Tongue (tissue), 1 donor: ENCODE measurements at regions not wholly inside any gene's neighbourhood (a gene's known extent, or its start where the extent isn't known, plus 50 kb on each side); places are given as distances from the start of the nearest gene placed in this dataset.
"Not testable (repeated sequence)": the region's sequence is repeated elsewhere in the genome, so short reads cannot be mapped to it uniquely, and the experiment has no call there.

ENCODE experiments used
- DNase-seq: peaks from one replicate; pipeline ENCODE4 v3.0.0-alpha.2; 2015

DNA sequence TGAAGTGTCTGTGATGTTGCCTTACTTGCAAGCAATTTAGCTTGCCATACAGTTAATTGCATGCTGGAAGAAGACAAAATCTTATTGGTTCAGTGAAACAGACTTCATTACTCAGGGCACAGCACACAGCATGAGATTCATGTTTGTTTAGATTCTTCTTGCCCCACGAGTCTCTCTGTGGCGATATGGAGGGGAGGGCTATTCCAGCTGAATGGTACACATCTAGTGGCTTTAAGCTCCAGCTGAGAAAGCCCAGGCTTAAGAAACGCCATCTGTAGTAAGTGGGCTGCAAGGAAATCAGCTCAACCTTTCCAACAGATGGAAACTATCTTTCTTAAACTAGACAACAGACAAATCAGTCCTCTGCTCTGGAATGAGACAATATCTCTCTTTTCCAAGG lies 1022.0 kb downstream of the NCAM2 start:
- peak; percentile 0 for DNase-seq

DNA sequence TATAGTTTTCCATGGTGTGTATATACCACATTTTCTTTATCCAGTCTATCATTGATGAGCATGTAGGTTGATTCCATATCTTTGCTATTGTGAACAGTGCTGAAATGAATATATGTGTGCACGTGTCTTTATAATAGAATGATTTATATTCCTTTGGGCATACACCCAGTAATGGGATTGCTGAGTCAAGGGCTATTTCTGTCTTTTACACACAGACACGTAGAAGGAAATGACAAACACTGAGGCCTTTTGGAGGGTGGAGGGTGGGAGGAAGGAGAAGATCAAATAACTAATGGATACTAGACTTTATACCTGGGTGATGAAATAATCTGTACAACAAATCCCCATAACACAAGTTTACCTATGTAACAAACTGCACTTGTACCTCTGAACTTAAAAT lies 1025.7 kb downstream of the NCAM2 start:
- DNase-seq, result not testable (repeated sequence)

DNA sequence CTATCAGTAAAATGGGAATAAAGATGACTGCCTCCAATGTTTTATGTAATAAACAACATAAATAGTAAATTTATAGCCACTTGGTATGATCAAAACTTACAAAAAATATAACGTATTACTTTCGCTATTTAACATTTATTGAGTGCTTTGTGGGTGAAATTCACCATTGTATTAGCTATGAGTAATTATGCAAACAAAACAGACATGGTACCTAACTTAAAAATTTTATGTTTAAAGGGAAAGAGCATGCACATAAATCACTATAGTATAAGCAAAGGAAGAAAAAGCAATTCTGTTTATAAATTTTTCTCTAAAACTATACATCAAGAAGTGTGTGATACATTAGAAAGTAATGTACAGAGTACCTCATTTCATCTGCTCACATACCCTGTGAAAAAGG lies 1046.2 kb downstream of the NCAM2 start:
- DNase-seq, result no peak

DNA sequence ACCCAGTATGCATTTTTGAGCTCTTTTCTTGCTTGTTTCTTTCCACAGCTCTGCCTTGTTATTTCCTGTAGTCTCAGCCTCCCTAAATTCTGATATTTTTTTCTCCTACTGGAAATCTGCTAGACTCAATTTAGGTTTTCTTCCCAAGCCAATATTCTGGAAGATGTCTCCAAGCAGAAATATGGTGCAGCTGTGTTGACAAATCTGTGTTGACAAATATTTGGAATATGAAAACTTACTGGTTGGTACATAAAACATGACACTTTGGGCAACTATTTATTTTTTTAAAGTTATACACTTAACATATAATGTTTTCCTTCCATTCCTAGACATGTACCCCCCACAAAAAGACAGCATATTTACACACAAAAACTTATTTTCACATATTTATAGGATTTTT lies 1048.4 kb downstream of the NCAM2 start:
- no peak for DNase-seq

DNA sequence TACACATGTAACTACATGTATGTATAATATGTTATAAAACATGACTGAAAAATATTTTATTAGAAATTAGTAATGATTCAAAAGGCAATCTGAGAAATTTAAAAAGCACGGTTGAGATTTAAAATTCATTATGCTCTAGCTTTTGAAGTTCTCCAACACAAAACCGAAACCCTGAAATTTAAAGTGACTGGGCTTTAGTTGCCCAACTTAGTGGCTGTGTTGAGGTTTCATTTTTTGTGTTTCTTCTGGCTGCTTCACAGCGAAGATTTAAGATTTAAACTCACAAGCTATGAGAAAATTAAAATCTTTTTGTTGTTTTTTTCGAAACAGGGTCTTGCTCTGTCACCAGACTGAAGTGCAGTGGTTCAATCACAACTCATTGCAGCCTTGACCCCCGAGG lies 1058.7 kb downstream of the NCAM2 start:
- DNase-seq, result no peak

DNA sequence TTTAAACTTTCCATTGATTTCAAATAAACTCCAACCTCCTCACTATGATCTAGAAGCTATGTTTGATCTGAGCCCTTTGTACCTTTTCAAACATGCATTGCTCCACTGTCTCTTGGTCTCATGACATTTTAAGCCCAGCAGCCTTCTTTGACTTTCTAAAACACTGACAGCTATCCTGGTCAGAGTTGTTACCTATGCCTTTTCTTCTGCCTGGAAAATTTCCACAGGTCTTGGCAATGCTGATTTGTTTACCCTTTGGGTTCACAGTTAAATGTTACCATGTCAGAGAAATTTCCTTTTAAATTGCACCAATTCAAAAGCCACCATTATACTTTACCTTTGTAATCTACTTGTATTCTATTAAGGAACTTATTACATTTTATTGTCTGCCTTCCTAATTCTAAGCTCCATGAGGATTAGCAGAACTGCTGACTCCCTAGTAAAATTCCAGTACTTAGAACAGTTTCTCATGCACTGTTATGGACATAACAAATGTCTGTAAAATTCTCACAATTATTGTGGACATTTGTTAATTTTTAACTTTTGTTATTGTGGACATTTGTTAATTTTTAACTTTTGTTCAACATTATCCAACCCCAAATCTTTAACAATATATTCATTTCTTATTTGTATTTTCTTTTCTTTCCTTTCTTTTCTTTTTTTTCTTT lies 1064.4 kb downstream of the NCAM2 start:
- no peak for DNase-seq

DNA sequence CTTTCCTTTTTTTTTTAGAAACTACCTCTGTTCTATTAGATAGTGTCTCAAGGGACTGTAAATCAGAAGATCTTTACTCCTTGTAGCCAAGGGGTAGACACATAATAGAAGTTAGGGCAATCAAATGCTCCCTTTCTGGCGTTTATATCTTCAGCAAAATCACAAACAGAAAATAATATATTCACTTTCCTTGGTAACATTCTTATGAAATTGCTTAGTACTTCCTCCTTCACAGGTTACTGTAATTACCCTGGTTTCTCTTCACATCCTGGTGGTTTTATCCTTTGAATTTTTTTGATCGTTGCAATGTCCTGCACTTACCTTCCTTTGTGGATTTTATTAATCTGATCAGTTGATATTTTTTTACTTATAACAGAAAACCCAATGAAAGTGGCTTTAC lies 1064.9 kb downstream of the NCAM2 start:
- no peak for DNase-seq

DNA sequence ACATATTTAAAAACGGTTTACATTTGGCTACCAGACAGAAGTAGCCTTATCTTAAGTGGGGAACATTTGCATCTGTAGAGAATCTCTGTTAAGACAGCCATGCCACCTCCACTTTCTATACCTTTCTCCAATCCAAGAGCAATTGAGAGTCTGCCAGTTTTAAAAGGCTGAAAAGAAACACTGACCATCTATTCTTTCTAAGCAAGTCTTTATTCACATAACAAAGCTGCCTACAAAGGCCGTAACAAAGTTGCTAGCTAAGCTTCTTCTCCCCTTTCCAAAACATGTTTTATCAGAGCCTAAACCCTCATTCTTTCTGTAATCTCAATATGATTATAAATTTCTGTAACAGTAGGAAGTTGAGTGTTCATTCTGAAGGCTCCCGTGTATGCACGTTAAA lies 1078.3 kb downstream of the NCAM2 start:
- no peak for DNase-seq

DNA sequence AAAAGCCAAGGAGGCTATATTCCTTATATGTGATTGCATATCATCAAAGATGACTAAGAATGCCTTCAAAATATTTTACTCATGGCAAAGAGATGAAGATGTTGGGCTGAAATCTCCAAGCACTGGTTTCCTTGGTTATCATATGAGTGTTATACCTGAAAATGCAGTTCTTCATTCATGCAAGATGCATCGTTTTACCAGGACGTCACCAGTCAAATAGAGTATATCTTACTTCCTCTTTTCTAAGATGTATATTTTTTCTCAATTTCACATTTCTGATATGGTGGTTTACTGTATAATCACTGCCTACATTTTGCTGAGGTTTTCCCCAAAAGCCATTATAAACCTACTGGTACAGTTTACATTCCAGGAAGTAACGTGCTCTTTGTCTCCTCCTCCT lies 1085.7 kb downstream of the NCAM2 start:
- DNase-seq, result no peak

DNA sequence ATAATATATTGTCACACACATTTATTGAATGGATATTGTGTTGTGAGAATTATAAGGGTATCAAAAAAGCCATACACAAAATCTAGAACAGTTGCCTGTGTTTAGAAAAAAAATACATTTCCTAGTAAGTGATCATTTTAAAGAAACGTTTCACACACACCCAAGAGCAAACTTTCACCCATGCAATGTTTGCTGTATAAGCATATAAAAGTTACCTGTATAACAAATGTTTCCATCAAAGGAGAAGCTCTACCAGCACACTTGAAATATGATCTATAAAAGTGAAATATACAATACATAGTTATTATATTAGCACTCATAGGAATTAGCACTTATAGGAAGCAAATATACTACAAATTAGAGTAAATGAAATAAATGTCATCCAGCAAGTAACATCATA lies 1098.1 kb downstream of the NCAM2 start:
- DNase-seq, result no peak

DNA sequence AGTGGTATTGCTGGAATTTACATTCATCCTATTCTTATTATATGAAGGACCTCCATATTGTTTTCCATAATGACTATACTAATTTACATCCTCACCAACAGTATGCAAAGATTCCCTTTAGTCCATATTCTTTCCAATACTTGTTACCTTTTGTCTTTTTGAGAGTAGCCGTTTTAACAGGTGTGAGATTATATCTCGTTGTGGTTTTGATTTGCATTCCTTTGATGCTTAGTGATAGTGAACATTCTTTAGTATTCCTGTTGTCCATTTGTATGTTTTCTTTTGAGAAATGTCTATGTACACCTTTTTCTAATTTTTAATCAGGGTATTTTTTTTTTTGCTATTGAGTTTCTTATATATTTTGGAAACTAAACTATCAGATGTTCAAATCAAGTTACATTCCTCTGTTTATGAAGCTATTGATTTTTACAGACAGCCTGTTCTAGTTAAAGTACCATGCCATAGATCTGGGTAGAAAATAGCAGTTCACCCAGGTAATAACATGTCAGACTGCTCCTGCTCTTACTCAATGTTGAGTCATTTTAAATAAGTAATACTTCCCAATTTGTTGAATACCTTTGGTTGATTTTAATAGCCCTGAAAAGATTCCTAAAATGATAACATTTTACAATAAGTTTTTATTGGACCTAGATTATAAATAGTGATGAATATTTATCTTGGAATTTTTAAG lies 1108.7 kb downstream of the NCAM2 start:
- no peak for DNase-seq

DNA sequence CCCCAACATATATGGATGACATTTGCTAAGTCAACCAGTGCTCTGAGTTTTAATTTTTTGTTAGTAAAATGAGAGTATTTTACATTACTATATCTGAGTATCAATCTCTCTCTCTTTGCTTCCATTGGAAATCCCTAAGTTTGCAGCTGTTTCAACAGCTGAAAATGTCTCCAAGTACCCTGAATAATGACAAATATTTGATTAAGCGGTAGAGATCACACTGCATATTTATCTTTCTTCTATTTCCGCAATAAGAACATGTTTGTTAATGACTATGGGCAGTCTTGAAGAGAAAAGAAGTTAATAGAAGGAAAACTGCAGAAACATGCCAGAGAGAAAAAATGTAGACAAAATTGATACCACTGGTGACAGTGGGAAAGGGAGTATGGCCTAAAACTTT lies 1117.5 kb downstream of the NCAM2 start:
- DNase-seq, result peak; percentile 2

DNA sequence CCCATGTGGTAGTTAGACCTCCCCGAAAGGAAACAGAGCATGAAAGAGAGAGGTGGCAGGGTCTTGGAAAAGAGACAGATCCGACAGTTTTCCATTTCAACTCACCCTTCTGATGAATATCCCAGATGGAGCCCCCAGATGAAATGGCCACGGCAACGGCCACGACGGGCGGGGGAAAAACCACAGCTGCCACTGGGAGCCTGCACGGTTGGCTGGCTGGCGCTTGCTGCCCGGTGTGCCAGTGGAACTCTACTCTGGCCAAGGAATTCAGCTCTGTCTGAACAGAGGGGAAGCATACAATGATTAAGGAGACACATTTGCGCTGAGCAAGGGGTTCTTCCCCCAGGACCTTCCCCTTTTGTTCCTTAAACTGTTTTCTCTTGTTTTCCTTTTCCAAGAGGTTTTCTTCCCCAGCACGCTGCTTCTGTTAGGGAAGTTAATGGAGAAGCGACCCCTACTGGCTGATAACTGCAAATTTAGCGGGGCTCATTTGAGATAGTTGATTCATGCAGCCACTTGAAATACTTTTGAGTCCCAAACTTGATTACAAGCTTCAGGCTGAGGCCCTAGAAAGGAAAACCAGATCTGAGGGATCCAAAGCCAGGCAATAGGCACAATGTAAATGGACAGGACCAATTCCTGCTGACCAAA lies 1122.5 kb downstream of the NCAM2 start:
- DNase-seq, result no peak

DNA sequence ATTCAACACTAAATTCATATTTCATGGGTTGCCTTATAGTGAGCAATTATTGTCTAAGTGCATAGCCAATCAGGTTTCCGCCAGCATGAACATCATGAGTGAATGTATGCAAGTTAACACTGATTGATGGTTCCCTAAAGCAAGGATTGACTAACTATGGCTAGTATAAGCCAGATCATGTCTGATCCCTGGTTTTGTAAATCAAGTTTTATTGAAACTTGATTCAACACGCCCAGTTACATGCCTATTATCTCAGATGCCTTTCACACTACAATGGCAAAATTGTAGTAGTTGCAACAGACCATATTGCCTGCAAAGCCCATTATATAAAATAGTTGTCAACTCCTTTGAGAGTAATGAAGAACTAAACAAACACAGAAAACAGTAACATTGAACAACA lies 1127.4 kb downstream of the NCAM2 start:
- no peak for DNase-seq

DNA sequence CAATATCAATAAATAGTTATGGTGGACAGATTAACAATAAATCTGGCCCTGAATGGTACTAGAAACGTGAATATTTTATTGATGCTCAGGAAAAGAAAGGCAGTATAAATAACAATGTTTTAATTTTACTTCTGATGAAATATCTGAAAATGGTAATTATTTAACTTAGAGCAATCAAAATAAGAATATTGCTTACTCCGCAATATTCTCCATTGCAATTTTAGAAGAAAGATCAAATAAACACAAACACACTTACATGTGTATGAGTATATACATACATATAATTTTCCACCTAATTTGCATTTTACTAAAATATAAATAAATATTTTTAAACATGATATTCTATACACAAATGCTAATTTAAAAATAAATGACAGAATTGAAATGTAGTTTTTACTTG lies 1130.5 kb downstream of the NCAM2 start:
- DNase-seq, result no peak

DNA sequence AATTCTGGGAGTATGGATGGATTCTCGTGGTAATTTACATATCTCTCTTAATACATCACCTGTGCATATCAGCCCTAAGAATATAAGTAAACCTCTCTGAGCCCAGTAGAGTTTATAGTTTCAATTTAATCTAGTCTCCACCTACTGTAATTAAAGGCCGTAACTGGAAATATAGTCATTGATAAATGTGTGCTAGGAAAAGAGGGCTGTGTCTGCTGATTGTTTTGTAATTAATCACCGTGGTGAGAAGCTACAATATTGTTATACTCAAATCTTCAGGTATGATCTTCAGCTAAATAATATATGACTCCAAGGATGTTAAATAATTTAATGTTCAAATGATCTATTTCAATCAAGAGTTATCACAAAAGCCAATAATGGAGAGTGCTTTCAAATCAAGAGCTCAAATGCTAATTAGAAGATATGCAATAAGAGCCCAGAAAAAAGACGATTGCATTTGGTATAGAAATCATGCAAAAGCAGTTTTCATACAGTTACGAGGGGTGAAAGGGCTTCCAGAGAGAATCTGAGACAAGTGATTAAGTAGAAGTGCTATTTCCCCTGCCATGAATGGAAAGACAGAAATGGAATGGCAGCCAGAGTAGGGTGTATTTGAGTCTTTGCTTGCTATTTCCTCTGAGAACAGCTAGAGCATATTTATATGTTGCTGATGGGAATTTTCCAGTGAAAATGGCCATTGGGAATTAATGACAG lies 1134.3 kb downstream of the NCAM2 start:
- no peak for DNase-seq

DNA sequence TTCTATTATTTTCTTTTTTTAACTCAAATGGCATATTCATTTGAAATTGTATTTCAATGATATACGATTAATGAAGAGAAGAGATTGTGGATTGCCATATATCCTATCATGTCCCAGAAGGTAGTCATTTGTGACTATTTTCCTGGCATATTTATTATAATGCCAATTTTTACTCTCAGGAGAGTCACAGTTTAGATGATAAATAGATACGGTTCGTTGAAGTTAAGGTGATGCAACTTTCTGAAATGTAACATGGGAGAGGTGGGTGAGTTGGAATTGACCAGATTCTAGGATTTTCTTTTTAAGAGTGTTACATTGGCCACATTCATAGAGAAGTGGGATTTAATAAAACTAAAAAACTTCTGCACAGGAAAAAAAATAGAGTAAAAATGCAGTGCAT lies 1138.5 kb downstream of the NCAM2 start:
- no peak for DNase-seq

DNA sequence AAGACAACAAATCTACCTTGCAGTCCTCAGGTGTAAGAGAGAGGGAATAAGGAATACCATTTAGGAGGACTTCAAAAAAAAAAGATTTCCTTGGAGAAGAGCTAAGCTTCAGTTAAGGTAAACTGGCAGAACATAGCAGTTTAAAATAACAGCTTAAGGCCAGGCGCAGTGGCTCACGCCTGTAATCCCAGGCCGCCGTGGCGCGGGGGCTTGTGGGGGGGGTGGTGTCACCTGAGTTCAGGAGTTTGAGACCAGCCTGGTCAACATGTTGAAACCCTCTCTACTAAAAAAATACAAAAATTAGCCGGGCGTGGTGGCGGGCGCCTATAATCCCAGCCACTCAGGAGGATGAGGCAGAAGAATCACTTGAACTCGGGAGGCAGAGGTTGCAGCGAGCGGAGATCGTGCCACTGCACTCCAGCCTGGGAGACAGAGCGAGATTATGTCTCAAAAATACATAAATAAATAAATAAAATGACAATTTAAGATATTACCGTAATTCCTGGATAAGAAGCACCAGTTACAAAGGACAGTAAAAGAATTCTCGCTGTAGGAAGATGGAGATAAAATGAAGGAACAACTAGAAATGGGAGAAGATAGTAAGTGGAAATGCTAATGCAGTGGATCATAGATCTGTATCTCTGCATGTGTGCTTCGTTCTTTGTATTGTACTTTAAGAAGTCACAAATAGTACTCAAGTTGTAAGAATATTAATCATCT lies 1140.2 kb downstream of the NCAM2 start:
- DNase-seq, result no peak

DNA sequence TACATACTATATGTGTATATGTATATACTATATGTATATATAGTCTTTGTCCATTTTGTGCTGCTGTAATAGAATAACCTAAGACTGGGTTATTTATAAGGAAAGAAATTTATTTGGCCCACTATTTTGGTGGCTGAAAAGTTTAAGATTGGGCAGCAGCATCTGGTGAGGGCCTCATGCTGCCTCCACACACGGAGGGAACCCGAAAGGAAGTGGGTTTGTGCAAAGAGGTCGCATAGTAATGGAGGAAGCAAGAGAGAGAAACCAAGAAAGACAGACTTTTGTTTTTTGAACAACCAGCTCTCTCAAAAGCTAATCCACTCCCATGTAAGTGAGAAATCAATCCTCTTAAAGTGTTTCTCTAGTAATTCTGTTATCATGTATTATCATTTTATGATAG lies 1147.3 kb downstream of the NCAM2 start:
- no peak for DNase-seq

DNA sequence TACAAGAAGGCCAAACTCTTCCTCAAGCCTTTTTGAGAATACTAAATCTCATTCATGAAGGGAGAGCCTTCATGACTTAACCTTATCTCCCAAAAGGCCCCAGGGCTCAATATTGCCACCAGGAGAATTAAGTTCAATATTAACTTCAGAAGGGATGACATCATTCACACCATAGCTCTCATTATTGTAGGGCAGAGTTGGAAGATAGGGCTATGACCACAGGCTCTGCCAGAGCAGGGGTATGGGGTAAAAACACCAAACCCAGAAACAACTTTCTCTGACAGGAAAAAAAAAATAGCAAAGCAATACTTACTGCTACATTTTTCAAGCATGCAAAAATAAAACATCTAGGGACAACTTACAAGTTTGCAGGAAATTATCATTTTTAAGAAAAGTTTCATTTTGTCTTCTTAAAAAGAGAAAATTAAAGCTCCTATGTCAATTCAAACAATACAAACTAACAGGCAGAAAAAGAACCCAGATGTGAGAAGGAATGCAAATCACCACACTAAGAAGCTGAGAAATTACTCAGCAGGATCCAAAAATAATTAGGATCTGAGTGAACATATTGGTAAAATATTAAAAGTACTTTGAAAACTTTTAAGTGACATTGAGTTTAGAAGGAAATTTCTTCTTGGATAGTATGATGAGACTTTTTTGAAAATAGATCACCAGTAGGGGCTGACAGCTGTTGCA lies 1156.5 kb downstream of the NCAM2 start:
- no peak for DNase-seq

DNA sequence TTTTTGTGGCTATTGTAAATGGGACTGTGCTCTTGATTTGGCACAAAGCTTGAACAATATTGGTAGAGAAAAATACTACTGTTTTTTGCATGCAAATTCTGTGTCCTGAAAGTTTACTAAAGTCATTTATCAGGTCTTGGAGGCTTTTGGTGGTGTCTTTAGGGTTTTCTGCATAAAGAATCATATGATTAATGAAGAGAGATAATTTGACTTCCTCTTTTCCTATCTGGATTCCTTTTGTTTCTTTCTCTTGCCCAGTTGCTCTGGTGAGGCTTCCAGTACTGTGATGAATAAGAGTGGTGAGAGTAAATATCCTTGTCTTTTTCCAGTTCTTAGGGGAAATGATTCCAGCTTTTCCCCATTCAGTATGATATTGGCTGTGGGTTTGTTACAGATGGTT lies 1166.7 kb downstream of the NCAM2 start:
- no peak for DNase-seq

DNA sequence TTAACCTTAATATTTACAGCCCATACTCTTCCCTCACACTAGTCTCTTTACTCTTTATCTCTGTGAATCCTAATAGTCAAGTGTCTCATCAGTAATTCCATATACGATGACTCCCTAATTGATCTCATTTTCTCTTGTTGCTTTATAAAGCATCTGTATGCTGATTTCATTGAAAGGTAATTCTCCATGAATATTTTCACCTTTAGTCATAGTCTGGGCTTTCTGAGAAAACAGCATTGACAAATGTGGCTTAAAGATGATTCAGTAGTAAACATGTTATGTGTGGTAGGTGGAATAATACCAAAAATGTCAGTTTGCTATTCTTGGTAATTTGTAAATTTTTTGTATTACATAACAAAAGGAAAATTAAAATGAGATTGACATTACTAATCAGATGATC lies 1176.5 kb downstream of the NCAM2 start:
- DNase-seq, result no peak
